GM06990 (cell line): ENCODE measurements at regions not wholly inside any gene's neighbourhood (a gene's known extent, or its start where the extent isn't known, plus 50 kb on each side); places are given as distances from the start of the nearest gene placed in this dataset.

Experiments used
- DNase-seq: peaks from one replicate; pipeline ENCODE4 v3.0.0-alpha.2; 2011; ENCODE audit not compliant: insufficient read length; ENCODE audit errors: extremely low read depth
- H3K27me3 ChIP-seq: replicated peaks from 2 replicates; pipeline ENCODE4 v1.6.0; 2011; ENCODE audit warnings: low read length; ENCODE audit not compliant: control insufficient read depth, insufficient read depth
- H3K36me3 ChIP-seq: 2 replicates; pipeline ENCODE4 v1.5.1; 2011; ENCODE audit warnings: low read length; ENCODE audit not compliant: control insufficient read depth, insufficient read depth
- H3K4me3 ChIP-seq: replicated peaks from 2 replicates; pipeline ENCODE4 v1.5.1; 2011; ENCODE audit warnings: low read depth, mild to moderate bottlenecking, control low read depth, low read length
- TF ChIP-seq, protein P1 (sequence below): IDR thresholded peaks from 2 replicates; pipeline ENCODE4 v1.5.1; 2011; ENCODE audit warnings: low read length, control low read depth, mild to moderate bottlenecking, inconsistent platforms; ENCODE audit not compliant: insufficient read depth, poor library complexity, severe bottlenecking

DNA sequence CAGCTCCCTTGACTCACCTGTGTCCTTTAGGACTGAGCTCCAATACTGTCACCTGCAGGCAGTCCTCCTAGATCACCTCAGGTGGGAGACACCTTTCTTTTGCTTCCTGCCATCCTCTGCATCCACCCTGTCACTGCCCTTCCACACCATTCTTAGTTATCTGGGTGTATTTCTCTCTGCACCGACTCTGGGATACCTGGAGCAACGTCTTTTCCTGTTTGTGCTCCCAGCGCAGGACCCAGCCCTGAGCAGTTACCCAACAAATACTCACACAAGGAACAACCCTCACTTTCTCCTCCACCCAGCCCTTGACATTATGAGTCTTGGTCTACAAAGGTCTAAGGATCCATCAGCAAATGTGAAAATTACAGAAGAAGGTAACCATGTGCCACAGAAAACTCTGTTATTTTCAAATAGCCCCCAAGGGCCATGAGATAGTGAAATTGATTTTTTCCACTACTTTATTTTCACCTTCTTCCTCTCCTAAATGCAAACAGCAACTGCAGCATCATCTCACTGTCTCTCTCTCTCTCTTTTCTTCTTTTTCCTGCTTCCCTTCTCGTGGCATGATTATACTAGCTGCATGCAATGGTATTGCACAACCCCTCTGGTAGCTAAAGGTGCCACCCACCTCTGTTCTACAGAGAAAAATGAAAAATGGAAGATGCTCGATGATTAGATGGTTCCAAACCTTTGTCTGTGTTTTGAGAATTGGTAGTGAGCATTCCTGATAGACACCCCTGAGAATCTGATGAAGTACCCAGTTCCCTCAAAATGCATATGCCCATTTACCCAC lies 89.0 kb downstream of the MIS18A start:
- Histone ChIP-seq H3K4me3 (no peak overlapping the region), H3K36me3 (no peaks in the 10 kb centered on the region), H3K27me3 (no peaks in the 10 kb centered on the region; the same call in none of the 2 replicates)
- no peak for DNase-seq
- TF ChIP-seq, protein P1, sequence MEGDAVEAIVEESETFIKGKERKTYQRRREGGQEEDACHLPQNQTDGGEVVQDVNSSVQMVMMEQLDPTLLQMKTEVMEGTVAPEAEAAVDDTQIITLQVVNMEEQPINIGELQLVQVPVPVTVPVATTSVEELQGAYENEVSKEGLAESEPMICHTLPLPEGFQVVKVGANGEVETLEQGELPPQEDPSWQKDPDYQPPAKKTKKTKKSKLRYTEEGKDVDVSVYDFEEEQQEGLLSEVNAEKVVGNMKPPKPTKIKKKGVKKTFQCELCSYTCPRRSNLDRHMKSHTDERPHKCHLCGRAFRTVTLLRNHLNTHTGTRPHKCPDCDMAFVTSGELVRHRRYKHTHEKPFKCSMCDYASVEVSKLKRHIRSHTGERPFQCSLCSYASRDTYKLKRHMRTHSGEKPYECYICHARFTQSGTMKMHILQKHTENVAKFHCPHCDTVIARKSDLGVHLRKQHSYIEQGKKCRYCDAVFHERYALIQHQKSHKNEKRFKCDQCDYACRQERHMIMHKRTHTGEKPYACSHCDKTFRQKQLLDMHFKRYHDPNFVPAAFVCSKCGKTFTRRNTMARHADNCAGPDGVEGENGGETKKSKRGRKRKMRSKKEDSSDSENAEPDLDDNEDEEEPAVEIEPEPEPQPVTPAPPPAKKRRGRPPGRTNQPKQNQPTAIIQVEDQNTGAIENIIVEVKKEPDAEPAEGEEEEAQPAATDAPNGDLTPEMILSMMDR: no peak

DNA sequence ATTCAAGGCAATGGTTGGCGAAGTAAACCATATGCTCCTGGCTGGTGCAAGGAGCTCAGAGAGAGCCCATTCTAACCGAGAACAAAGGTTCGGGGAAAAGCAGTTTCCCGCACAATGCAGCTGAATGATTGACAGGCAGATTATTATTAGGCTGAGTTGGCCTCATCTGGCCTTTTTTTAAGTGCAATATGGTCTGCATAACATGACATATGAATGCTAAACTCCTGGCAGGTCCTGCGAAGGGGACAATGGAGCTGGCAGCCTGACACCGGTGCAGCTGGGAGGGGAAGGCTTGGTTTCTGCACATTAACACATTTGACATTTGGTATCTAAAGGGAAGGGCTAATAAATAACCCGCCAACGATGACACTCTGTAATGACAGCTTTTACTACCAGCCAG lies 92.0 kb downstream of the MIS18A start:
- H3K36me3 ChIP-seq: no peaks in the 10 kb centered on the region
- peaks cover 2% of the 10 kb centered on the region for H3K27me3 ChIP-seq
- TF ChIP-seq, protein P1: no peak
- no peak overlapping the region for H3K4me3 ChIP-seq
- no peak for DNase-seq

DNA sequence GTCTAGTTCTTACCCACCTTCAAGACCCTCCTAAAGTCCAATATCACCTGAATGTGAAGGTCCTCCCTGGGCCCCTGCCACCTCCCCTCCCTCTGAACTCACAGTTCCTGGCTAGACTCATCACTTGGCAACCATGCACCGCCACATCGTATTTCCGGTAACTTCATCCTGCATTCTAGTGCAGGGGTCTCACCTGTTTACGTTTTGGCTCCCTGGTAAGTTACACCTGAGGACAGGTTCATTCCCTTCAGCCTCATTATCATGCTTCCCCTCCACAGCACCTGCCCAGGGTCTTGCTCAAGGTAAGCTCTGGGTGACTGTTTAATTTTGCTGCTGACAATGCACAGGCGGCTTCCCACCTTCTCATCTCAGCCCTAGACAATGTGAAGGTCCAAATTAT lies 93.1 kb downstream of the MIS18A start:
- no peak for DNase-seq
- TF ChIP-seq, protein P1: no peak
- no peak overlapping the region for H3K4me3 ChIP-seq
- H3K27me3 ChIP-seq: peaks cover 2% of the 10 kb centered on the region
- no peaks in the 10 kb centered on the region for H3K36me3 ChIP-seq

DNA sequence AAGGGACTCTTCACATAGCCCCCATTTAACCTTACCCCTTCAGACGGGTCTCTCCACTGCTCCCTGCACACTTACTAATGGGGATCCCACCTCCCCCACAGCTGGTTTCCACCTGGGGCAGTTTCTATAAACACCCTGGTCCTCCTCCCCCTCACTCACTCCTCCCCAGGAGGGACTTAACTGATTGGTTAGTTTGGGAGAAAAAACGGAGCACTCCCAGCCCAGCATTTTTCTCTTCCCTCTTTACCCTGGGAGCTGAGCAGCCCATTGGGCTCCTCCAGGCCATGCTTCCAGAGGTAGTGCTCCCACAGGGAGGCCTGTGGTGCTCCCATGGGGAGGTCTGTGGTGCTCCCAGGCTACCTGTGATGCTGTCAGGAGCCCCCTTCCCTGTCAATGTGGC lies 93.7 kb downstream of the MIS18A start:
- Histone ChIP-seq H3K27me3 (peaks cover 2% of the 10 kb centered on the region), H3K4me3 (no peak overlapping the region), H3K36me3 (no peaks in the 10 kb centered on the region)
- TF ChIP-seq, protein P1: no peak
- DNase-seq: no peak

DNA sequence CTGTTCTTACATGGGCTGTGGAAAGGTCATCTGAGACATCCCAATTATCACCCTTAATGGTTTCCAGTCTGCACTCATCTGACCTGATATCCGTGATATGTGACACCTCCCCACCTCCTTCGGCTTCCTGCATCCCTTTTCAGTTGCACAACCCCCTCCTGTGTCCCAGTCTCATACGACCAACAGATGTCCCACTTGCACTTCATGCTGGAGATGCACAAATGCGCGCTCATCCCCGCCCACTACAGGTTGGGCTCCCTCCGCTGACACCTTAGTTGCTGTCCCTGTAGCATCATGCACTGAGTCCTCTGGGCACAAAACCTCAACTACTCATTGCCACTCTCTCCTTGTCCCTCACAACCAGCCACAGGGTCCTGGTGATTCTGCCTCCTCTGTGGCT lies 94.4 kb downstream of the MIS18A start:
- DNase-seq: no peak

More for the DNA sequence above, 94.4 kb downstream of the MIS18A start:
- H3K4me3 ChIP-seq: no peak overlapping the region
- H3K27me3 ChIP-seq: peaks cover 2% of the 10 kb centered on the region
- H3K36me3 ChIP-seq: no peaks in the 10 kb centered on the region
- TF ChIP-seq, protein P1: no peak
